RWPE2 (cell line): ENCODE measurements at regions not wholly inside any gene's neighbourhood (a gene's known extent, or its start where the extent isn't known, plus 50 kb on each side); places are given as distances from the start of the nearest gene placed in this dataset.

ENCODE experiments used
- ATAC-seq: fragments of 200-7000 bp; cut with Tn5 transposase; 3 replicates; pipeline ENCODE4 v1.9.1; 2021; ENCODE audit warnings: low read depth
- DNase-seq: peaks from one replicate; pipeline ENCODE4 v3.0.0-alpha.2; 2020; ENCODE audit warnings: low spot score
- H3K27ac ChIP-seq: fragments of 450-650 bp; 2 replicates; pipeline ENCODE4 v1.5.1; 2017; ENCODE audit warnings: mild to moderate bottlenecking; ENCODE audit not compliant: poor library complexity, severe bottlenecking
- H3K27me3 ChIP-seq: fragments of 250-450 bp; sonication (Bioruptor Pico); 2 replicates; pipeline ENCODE4 v1.5.1; 2021; ENCODE audit warnings: mild to moderate bottlenecking, moderate library complexity; ENCODE audit not compliant: insufficient read depth, poor library complexity, severe bottlenecking
- H3K36me3 ChIP-seq: fragments of 250-450 bp; sonication (Bioruptor Pico); 2 replicates; pipeline ENCODE4 v1.5.1; 2020; ENCODE audit warnings: low read depth, mild to moderate bottlenecking, moderate library complexity
- H3K4me1 ChIP-seq: fragments of 250-450 bp; sonication (Bioruptor Pico); 2 replicates; pipeline ENCODE4 v1.5.1; 2021; ENCODE audit warnings: mild to moderate bottlenecking, moderate library complexity; ENCODE audit not compliant: insufficient read depth, poor library complexity, severe bottlenecking
- H3K4me3 ChIP-seq: fragments of 250-450 bp; sonication (Bioruptor Pico); 2 replicates; pipeline ENCODE4 v1.5.1; 2021; ENCODE audit warnings: mild to moderate bottlenecking, moderate library complexity; ENCODE audit not compliant: severe bottlenecking
- H3K9me3 ChIP-seq: fragments of 250-450 bp; sonication (Bioruptor Pico); 2 replicates; pipeline ENCODE4 v1.5.1; 2021; ENCODE audit warnings: mild to moderate bottlenecking, moderate library complexity; ENCODE audit not compliant: severe bottlenecking
- CTCF ChIP-seq: fragments of 450-650 bp; IDR thresholded peaks from one replicate; pipeline ENCODE4 v1.5.1; 2017; ENCODE audit warnings: mild to moderate bottlenecking, moderate library complexity; ENCODE audit not compliant: poor library complexity, severe bottlenecking

GRCh38 chr11:92536883-92537282 lies 312.3 kb downstream of the FAT3 start:
- DNase-seq (no peak), ATAC-seq (no peak)
- Histone ChIP-seq H3K27ac (no peak overlapping the region), H3K36me3 (no peaks in the 10 kb centered on the region), H3K4me3 (no peak overlapping the region), H3K27me3 (no peaks in the 10 kb centered on the region), H3K9me3 (no peaks in the 10 kb centered on the region), H3K4me1 (no peaks in the 10 kb centered on the region)
- TF ChIP-seq CTCF: no peak

- DNase-seq (no peak), ATAC-seq (no peak)
- H3K27me3 ChIP-seq: no peaks in the 10 kb centered on the region
- no peak overlapping the region for H3K27ac ChIP-seq
- H3K9me3 ChIP-seq: no peaks in the 10 kb centered on the region
- H3K4me3 ChIP-seq: no peak overlapping the region
- TF ChIP-seq CTCF: no peak
- H3K4me1 ChIP-seq: no peaks in the 10 kb centered on the region
- H3K36me3 ChIP-seq: no peaks in the 10 kb centered on the region
These were observed 315.5 kb downstream of the FAT3 start for GRCh38 chr11:92540096-92540495.

DNA sequence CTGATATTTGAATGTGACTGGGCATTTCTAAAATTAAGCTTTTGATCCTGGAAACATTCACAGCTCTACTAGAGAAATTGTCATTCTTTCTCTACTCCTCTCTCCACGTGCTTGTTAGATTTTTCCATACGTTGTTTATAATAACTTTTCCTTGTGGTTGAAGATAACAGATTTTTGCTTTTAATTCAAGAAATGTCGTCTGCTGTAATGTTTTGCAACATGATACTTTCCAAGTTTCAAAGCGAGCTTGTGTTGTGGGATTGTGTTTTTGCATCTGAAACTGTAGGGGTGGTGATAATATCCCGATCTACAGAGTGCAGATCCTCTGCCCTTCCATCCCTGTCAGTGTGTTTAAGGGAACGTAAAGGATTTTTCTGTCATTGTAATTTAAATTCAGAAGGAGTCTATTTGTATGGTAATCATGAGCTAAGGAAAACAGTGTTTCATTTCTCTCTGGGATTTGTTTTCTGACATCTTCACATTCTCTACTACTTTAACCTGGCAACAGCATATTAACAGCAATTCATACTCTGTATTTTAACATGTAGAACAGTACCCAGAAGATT lies 321.4 kb downstream of the FAT3 start:
- H3K4me3 ChIP-seq: no peak overlapping the region
- ATAC-seq: no peak
- H3K9me3 ChIP-seq: no peaks in the 10 kb centered on the region
- no peak for DNase-seq
- no peak for TF ChIP-seq CTCF
- H3K36me3 ChIP-seq: no peaks in the 10 kb centered on the region
- no peak overlapping the region for H3K27ac ChIP-seq
- no peaks in the 10 kb centered on the region for H3K27me3 ChIP-seq
- H3K4me1 ChIP-seq: no peaks in the 10 kb centered on the region

DNA sequence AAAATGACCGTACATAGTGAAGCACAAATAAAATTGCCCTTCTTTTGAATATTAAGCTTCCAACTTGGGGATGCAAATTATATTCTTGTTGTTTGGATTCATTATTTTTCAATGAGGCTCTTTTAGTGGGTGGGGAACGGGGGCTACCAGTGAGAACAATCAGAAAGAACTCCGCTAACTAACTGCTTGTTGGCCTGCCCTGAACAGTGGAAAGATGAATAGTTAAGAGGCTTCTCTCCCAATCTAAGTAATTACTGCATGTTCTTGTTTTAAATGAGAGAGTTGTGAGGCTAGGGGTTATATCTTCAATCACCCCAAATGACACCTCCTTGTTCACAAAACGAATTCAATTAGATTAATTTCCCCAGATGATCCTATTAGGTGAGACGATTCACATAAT lies 322.0 kb downstream of the FAT3 start:
- Histone ChIP-seq H3K27me3 (no peaks in the 10 kb centered on the region), H3K9me3 (no peaks in the 10 kb centered on the region), H3K4me1 (no peaks in the 10 kb centered on the region), H3K4me3 (no peak overlapping the region), H3K36me3 (no peaks in the 10 kb centered on the region), H3K27ac (no peak overlapping the region)
- DNase-seq (no peak), ATAC-seq (no peak)
- TF ChIP-seq CTCF: no peak

- ATAC-seq (no peak), DNase-seq (no peak)
- Histone ChIP-seq H3K4me3 (no peak overlapping the region), H3K9me3 (no peaks in the 10 kb centered on the region), H3K36me3 (no peaks in the 10 kb centered on the region), H3K4me1 (no peaks in the 10 kb centered on the region), H3K27me3 (no peaks in the 10 kb centered on the region), H3K27ac (no peak overlapping the region)
- no peak for TF ChIP-seq CTCF
These were observed 325.8 kb downstream of the FAT3 start for GRCh38 chr11:92550411-92550810.
